ENCODE measurements at regions not wholly inside any gene's neighbourhood (a gene's known extent, or its start where the extent isn't known, plus 50 kb on each side); places are given as distances from the start of the nearest gene placed in this dataset.

DNA sequence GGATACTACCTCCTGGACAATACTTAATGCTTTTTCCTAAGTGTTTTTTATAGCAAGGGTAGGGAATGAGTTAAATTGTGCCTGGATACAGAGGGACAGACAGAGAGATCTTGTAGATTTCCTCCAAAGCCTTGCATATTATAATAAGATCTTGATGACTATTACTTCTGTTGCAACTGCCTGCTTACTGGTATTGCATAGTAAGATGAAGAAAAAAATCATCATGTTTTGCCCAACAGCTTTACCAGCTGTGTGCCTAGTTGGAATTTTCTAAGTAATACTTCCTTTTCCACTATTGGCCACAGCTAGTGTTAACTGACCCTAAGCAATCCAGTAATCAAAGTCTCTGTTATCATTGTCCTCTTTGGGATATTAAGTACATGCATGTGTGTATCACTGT, 139.0 kb downstream of the DCK start:
- TF ChIP-seq CHD1 (IDR thresholded peaks at IDR 0.05; ENCODE audit: low read depth, low read length) = no peak
- no peak for TF ChIP-seq POLR2AphosphoS5 (IDR thresholded peaks at IDR 0.05; ENCODE audit: low read depth, low read length)
- TF ChIP-seq, protein P1, sequence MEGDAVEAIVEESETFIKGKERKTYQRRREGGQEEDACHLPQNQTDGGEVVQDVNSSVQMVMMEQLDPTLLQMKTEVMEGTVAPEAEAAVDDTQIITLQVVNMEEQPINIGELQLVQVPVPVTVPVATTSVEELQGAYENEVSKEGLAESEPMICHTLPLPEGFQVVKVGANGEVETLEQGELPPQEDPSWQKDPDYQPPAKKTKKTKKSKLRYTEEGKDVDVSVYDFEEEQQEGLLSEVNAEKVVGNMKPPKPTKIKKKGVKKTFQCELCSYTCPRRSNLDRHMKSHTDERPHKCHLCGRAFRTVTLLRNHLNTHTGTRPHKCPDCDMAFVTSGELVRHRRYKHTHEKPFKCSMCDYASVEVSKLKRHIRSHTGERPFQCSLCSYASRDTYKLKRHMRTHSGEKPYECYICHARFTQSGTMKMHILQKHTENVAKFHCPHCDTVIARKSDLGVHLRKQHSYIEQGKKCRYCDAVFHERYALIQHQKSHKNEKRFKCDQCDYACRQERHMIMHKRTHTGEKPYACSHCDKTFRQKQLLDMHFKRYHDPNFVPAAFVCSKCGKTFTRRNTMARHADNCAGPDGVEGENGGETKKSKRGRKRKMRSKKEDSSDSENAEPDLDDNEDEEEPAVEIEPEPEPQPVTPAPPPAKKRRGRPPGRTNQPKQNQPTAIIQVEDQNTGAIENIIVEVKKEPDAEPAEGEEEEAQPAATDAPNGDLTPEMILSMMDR (IDR thresholded peaks at IDR 0.05; ENCODE audit: control extremely low read depth in 1 of 3, insufficient read depth in 1 of 3, low read depth in 1 of 3, low read length in 3 of 3) = no peak
- no peak for TF ChIP-seq RNF2 (IDR thresholded peaks at IDR 0.05; ENCODE audit: borderline replicate concordance, low read depth, low read length, missing control alignments, poor library complexity, severe bottlenecking)
- no peak for TF ChIP-seq EGR1 (IDR thresholded peaks at IDR 0.05; ENCODE audit: borderline replicate concordance, low read depth, low read length)
- TF ChIP-seq PHF8 (conservative IDR thresholded peaks at IDR 0.05; ENCODE audit: low read depth, low read length) = no peak
- no peak for TF ChIP-seq CHD2 (IDR thresholded peaks at IDR 0.05; ENCODE audit: low read length)
- no peak for TF ChIP-seq BACH1 (IDR thresholded peaks at IDR 0.05; ENCODE audit: low read length)
- TF ChIP-seq SP4 (IDR thresholded peaks at IDR 0.05; ENCODE audit: low read length) = no peak
